ENCODE measurements at regions not wholly inside any gene's neighbourhood (a gene's known extent, or its start where the extent isn't known, plus 50 kb on each side); places are given as distances from the start of the nearest gene placed in this dataset.

GRCh38 chr11:98895936-98896335 is 124.8 kb upstream of the CNTN5 start:
- no peaks in the 10 kb centered on the region for H3K4me1 ChIP-seq (ENCODE audit: low read length)
- H3K79me2 ChIP-seq (ENCODE audit: low read length): no peaks in the 10 kb centered on the region
- no peak overlapping the region for H3K27ac ChIP-seq (ENCODE audit: low read length)
- H3K9me3 ChIP-seq (ENCODE audit: insufficient read depth, low read length): no peaks in the 10 kb centered on the region
- H3K27me3 ChIP-seq (ENCODE audit: low read depth, low read length): no peaks in the 10 kb centered on the region
- H3K9ac ChIP-seq (ENCODE audit: low read length): no peak overlapping the region
- H2AFZ ChIP-seq (ENCODE audit: low read depth, low read length): no peak overlapping the region
- no peak for TF ChIP-seq CTCF (IDR thresholded peaks at IDR 0.05; ENCODE audit: low read depth, low read length)
- TF ChIP-seq EZH2phosphoT487 (IDR thresholded peaks at IDR 0.05; ENCODE audit: low read depth): no peak
- H3K4me2 ChIP-seq (ENCODE audit: low read length): no peak overlapping the region
- no peak overlapping the region for H3K4me3 ChIP-seq (ENCODE audit: low read length)
- no peaks in the 10 kb centered on the region for H3K36me3 ChIP-seq (replicated peaks; ENCODE audit: low read depth, low read length)
- no peaks in the 10 kb centered on the region for H4K20me1 ChIP-seq (ENCODE audit: insufficient read depth, low read length)

GRCh38 chr11:98940913-98941312 is 79.8 kb upstream of the CNTN5 start:
- Histone ChIP-seq H3K27ac (ENCODE audit: low read length) (no peak overlapping the region), H3K4me3 (ENCODE audit: low read length) (no peak overlapping the region), H2AFZ (ENCODE audit: low read depth, low read length) (no peak overlapping the region), H3K4me1 (ENCODE audit: low read length) (no peaks in the 10 kb centered on the region), H3K4me2 (ENCODE audit: low read length) (no peak overlapping the region), H3K9ac (ENCODE audit: low read length) (no peak overlapping the region), H3K9me3 (ENCODE audit: insufficient read depth, low read length) (no peaks in the 10 kb centered on the region), H3K79me2 (ENCODE audit: low read length) (no peaks in the 10 kb centered on the region), H3K27me3 (ENCODE audit: low read depth, low read length) (no peaks in the 10 kb centered on the region), H4K20me1 (ENCODE audit: insufficient read depth, low read length) (no peaks in the 10 kb centered on the region), H3K36me3 (replicated peaks; ENCODE audit: low read depth, low read length) (no peaks in the 10 kb centered on the region)
- TF ChIP-seq EZH2phosphoT487 (IDR thresholded peaks at IDR 0.05; ENCODE audit: low read depth): no peak
- no peak for TF ChIP-seq CTCF (IDR thresholded peaks at IDR 0.05; ENCODE audit: low read depth, low read length)

GRCh38 chr11:98944461-98944860 is 76.3 kb upstream of the CNTN5 start:
- TF ChIP-seq CTCF (IDR thresholded peaks at IDR 0.05; ENCODE audit: low read depth, low read length): no peak
- TF ChIP-seq EZH2phosphoT487 (IDR thresholded peaks at IDR 0.05; ENCODE audit: low read depth): no peak
- no peaks in the 10 kb centered on the region for H3K27me3 ChIP-seq (ENCODE audit: low read depth, low read length)
- H3K9me3 ChIP-seq (ENCODE audit: insufficient read depth, low read length): no peaks in the 10 kb centered on the region
- H3K9ac ChIP-seq (ENCODE audit: low read length): no peak overlapping the region
- no peaks in the 10 kb centered on the region for H3K79me2 ChIP-seq (ENCODE audit: low read length)
- no peak overlapping the region for H3K4me3 ChIP-seq (ENCODE audit: low read length)
- H3K36me3 ChIP-seq (replicated peaks; ENCODE audit: low read depth, low read length): no peaks in the 10 kb centered on the region
- H2AFZ ChIP-seq (ENCODE audit: low read depth, low read length): no peak overlapping the region
- no peak overlapping the region for H3K4me2 ChIP-seq (ENCODE audit: low read length)
- H3K4me1 ChIP-seq (ENCODE audit: low read length): no peaks in the 10 kb centered on the region
- no peaks in the 10 kb centered on the region for H4K20me1 ChIP-seq (ENCODE audit: insufficient read depth, low read length)
- H3K27ac ChIP-seq (ENCODE audit: low read length): no peak overlapping the region

GRCh38 chr11:98952107-98952506 is 68.6 kb upstream of the CNTN5 start:
- H4K20me1 ChIP-seq (ENCODE audit: insufficient read depth, low read length): no peaks in the 10 kb centered on the region
- H3K4me3 ChIP-seq (ENCODE audit: low read length): no peak overlapping the region
- no peak overlapping the region for H2AFZ ChIP-seq (ENCODE audit: low read depth, low read length)
- H3K4me1 ChIP-seq (ENCODE audit: low read length): no peaks in the 10 kb centered on the region
- no peaks in the 10 kb centered on the region for H3K9me3 ChIP-seq (ENCODE audit: insufficient read depth, low read length)
- no peaks in the 10 kb centered on the region for H3K27me3 ChIP-seq (ENCODE audit: low read depth, low read length)
- H3K27ac ChIP-seq (ENCODE audit: low read length): no peak overlapping the region
- H3K79me2 ChIP-seq (ENCODE audit: low read length): no peaks in the 10 kb centered on the region
- H3K36me3 ChIP-seq (replicated peaks; ENCODE audit: low read depth, low read length): no peaks in the 10 kb centered on the region
- H3K4me2 ChIP-seq (ENCODE audit: low read length): no peak overlapping the region
- TF ChIP-seq EZH2phosphoT487 (IDR thresholded peaks at IDR 0.05; ENCODE audit: low read depth): no peak
- no peak for TF ChIP-seq CTCF (IDR thresholded peaks at IDR 0.05; ENCODE audit: low read depth, low read length)
- H3K9ac ChIP-seq (ENCODE audit: low read length): no peak overlapping the region

Measured in OCI-LY3 (cell line).